H9 (cell line): ENCODE measurements at regions not wholly inside any gene's neighbourhood (a gene's known extent, or its start where the extent isn't known, plus 50 kb on each side); places are given as distances from the start of the nearest gene placed in this dataset.

Experiments used
- DNase-seq: peaks from one replicate; pipeline ENCODE4 v3.0.0-alpha.2; 2017
- H2AFZ ChIP-seq: one replicate; pipeline ENCODE4 v1.6.1; 2013; ENCODE audit warnings: mild to moderate bottlenecking, low read length, control low read depth, moderate library complexity
- H2AK5ac ChIP-seq: 2 replicates; pipeline ENCODE4 v1.6.1; 2013; ENCODE audit warnings: low read length, control low read depth, mixed read lengths; ENCODE audit not compliant: insufficient read length
- H2BK120ac ChIP-seq: one replicate; pipeline ENCODE4 v1.6.1; 2013; ENCODE audit warnings: low read depth, mild to moderate bottlenecking, low read length, control low read depth, inconsistent platforms; ENCODE audit not compliant: poor library complexity, severe bottlenecking
- H2BK12ac ChIP-seq: 2 replicates; pipeline ENCODE4 v1.6.1; 2013; ENCODE audit warnings: low read length, control low read depth, mixed read lengths, low read depth; ENCODE audit not compliant: insufficient read length
- H2BK15ac ChIP-seq: 2 replicates; pipeline ENCODE4 v1.6.1; 2013; ENCODE audit warnings: low read depth, low read length, control low read depth
- H2BK20ac ChIP-seq: one replicate; pipeline ENCODE4 v1.6.1; 2013; ENCODE audit warnings: low read depth, mild to moderate bottlenecking, low read length, control low read depth, inconsistent platforms; ENCODE audit not compliant: poor library complexity, severe bottlenecking
- H2BK5ac ChIP-seq: 2 replicates; pipeline ENCODE4 v1.6.1; 2013; ENCODE audit warnings: low read length, control low read depth, mixed read lengths; ENCODE audit not compliant: insufficient read length
- H3K14ac ChIP-seq: 2 replicates; pipeline ENCODE4 v1.6.1; 2013; ENCODE audit warnings: low read length, control low read depth; ENCODE audit not compliant: insufficient read depth
- H3K18ac ChIP-seq: 2 replicates; pipeline ENCODE4 v1.6.1; 2013; ENCODE audit warnings: low read depth, mild to moderate bottlenecking, mixed read lengths, low read length, control low read depth; ENCODE audit not compliant: insufficient read length
- H3K23ac ChIP-seq: 2 replicates; pipeline ENCODE4 v1.6.1; 2013; ENCODE audit warnings: low read length, control low read depth, mixed read lengths, low read depth; ENCODE audit not compliant: insufficient read length
- H3K23me2 ChIP-seq: 2 replicates; pipeline ENCODE4 v1.6.1; 2013; ENCODE audit warnings: low read depth, mild to moderate bottlenecking, mixed read lengths, low read length, control low read depth; ENCODE audit not compliant: insufficient read length, poor library complexity, severe bottlenecking
- H3K27ac ChIP-seq: 2 replicates; pipeline ENCODE4 v1.5.1; 2013; ENCODE audit warnings: low read length, control low read depth, mixed read lengths, low read depth; ENCODE audit not compliant: insufficient read length
- H3K27me3 ChIP-seq: 2 replicates; pipeline ENCODE4 v1.6.1; 2013; ENCODE audit warnings: low read length, control low read depth, inconsistent platforms; ENCODE audit not compliant: insufficient read depth
- H3K4ac ChIP-seq: 2 replicates; pipeline ENCODE4 v1.6.1; 2013; ENCODE audit warnings: low read depth, mild to moderate bottlenecking, control low read depth, inconsistent platforms, low read length, moderate library complexity
- H3K4me1 ChIP-seq: 2 replicates; pipeline ENCODE4 v1.6.1; 2013; ENCODE audit warnings: low read length, control low read depth, inconsistent platforms; ENCODE audit not compliant: insufficient read depth
- H3K4me2 ChIP-seq: 2 replicates; pipeline ENCODE4 v1.6.1; 2013; ENCODE audit warnings: low read length, control low read depth, mixed read lengths; ENCODE audit not compliant: insufficient read length, insufficient read depth
- H3K56ac ChIP-seq: 2 replicates; pipeline ENCODE4 v1.6.1; 2013; ENCODE audit warnings: low read depth, mild to moderate bottlenecking, mixed read lengths, low read length, control low read depth; ENCODE audit not compliant: insufficient read length
- H3K79me1 ChIP-seq: 2 replicates; pipeline ENCODE4 v1.6.1; 2013; ENCODE audit warnings: low read depth, mild to moderate bottlenecking, moderate library complexity, low read length, control low read depth, inconsistent platforms; ENCODE audit not compliant: insufficient read depth, poor library complexity, severe bottlenecking
- H3K79me2 ChIP-seq: 2 replicates; pipeline ENCODE4 v1.6.1; 2013; ENCODE audit warnings: low read length, control low read depth, inconsistent platforms; ENCODE audit not compliant: insufficient read depth
- H3K9ac ChIP-seq: 2 replicates; pipeline ENCODE4 v1.6.1; 2013; ENCODE audit warnings: low read length, control low read depth, mixed read lengths; ENCODE audit not compliant: insufficient read length; ENCODE audit errors: extremely low read depth
- H3K9me3 ChIP-seq: one replicate; pipeline ENCODE4 v1.6.1; 2013; ENCODE audit warnings: low read depth, low read length, inconsistent platforms; ENCODE audit not compliant: control insufficient read depth
- H3T11ph ChIP-seq: one replicate; pipeline ENCODE4 v1.6.1; 2013; ENCODE audit warnings: mild to moderate bottlenecking, low read length, control low read depth, inconsistent platforms
- H4K20me1 ChIP-seq: one replicate; pipeline ENCODE4 v1.6.1; 2013; ENCODE audit not compliant: control insufficient read depth, insufficient read length, insufficient read depth
- H4K5ac ChIP-seq: 2 replicates; pipeline ENCODE4 v1.6.1; 2013; ENCODE audit warnings: low read depth, mild to moderate bottlenecking, mixed read lengths, low read length, control low read depth; ENCODE audit not compliant: insufficient read length
- H4K8ac ChIP-seq: replicated peaks from 2 replicates; pipeline ENCODE4 v1.6.1; 2013; ENCODE audit warnings: low read length, control low read depth, mixed read lengths, low read depth; ENCODE audit not compliant: insufficient read length
- H4K91ac ChIP-seq: 2 replicates; pipeline ENCODE4 v1.6.1; 2013; ENCODE audit warnings: low read depth, mild to moderate bottlenecking, moderate library complexity, mixed read lengths, low read length, control low read depth; ENCODE audit not compliant: insufficient read length
- H3K27ac Mint-ChIP-seq, 3 experiments: 2 replicates in 2 of 3; 3 replicates in 1 of 3; pipeline ENCODE4 v1.8.0; 2020 to 2021; ENCODE audit warnings: mixed read lengths in 3 of 3, mild to moderate bottlenecking in 1 of 3, moderate library complexity in 1 of 3
- H3K27me3 Mint-ChIP-seq: 2 replicates; pipeline ENCODE4 v1.8.0; 2021; ENCODE audit warnings: low read depth, mild to moderate bottlenecking, moderate library complexity, mixed read lengths
- H3K36me3 Mint-ChIP-seq, 3 experiments: 2 replicates in 2 of 3; 3 replicates in 1 of 3; pipeline ENCODE4 v1.8.0; 2020 to 2021; ENCODE audit warnings: low read depth in 3 of 3, mixed read lengths in 3 of 3; ENCODE audit not compliant: insufficient read depth in 1 of 3
- H3K4me1 Mint-ChIP-seq, 2 experiments: 2 replicates each; pipeline ENCODE4 v1.8.0; 2020; ENCODE audit warnings: mixed read lengths in 2 of 2
- H3K4me3 Mint-ChIP-seq, 2 experiments: 2 replicates in 1 of 2; 3 replicates in 1 of 2; pipeline ENCODE4 v1.8.0; 2020 to 2021; ENCODE audit warnings: mild to moderate bottlenecking in 2 of 2, mixed read lengths in 2 of 2, moderate library complexity in 1 of 2
- H3K9me3 Mint-ChIP-seq, 2 experiments: 2 replicates in 1 of 2; 3 replicates in 1 of 2; pipeline ENCODE4 v1.8.0; 2020; ENCODE audit warnings: mild to moderate bottlenecking in 2 of 2, mixed read lengths in 2 of 2, moderate library complexity in 1 of 2
- WGBS: extraction: QIAGEN DNeasy Blood & Tissue Kit; methylation state at CpG from one replicate; pipeline ENCODE4 v1.1.7; 2013; ENCODE audit warnings: missing lambda C conversion rate, low lambda C conversion rate, mixed read lengths; ENCODE audit not compliant: insufficient read length; ENCODE audit errors: extremely low coverage; 5-methylcytosine and 5-hydroxymethylcytosine counted together
- TF ChIP-seq, protein P1 (sequence below): fragments of 200-600 bp; sonication (generic); conservative IDR thresholded peaks from 3 replicates; pipeline ENCODE4 v1.8.0; 2021; ENCODE audit warnings: antibody characterized with exemption, mild to moderate bottlenecking

DNA sequence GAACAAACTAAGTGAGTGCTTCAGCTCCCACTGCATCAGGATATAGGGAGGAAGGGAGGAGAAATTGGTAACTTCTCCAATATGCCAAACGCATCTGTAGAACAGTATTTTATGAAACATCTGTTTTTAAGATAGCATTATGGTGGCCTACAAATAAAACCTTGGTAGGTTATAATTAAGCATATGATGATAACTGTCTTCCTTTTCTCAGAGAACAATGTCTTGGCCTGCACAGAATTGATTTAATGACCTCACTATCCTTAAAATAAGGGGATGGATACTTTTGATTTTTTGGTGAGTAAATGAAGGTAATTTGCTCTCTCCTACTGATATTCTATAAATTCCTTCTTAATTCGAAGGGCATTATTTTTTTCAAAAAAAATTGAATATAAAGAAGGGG, 451.5 kb upstream of the TGFBR2 start:
- no peak overlapping the region for H4K8ac ChIP-seq
- no peaks in the 10 kb centered on the region; the same call in 1 of the 2 replicates for H3K27me3 Mint-ChIP-seq
- no peak overlapping the region for H3K9ac ChIP-seq

More for the DNA sequence above, 451.5 kb upstream of the TGFBR2 start:
- no peak overlapping the region for H3T11ph ChIP-seq
- no peaks in the 10 kb centered on the region for H3K9me3 ChIP-seq
- H3K4me1 ChIP-seq: no peaks in the 10 kb centered on the region
- no peak overlapping the region for H3K14ac ChIP-seq
- H4K5ac ChIP-seq: no peak overlapping the region
- no peak overlapping the region for H3K18ac ChIP-seq
- Mint-ChIP-seq H3K27ac (no peak overlapping the region), H3K4me3 (no peak overlapping the region), H3K9me3 (no peaks in the 10 kb centered on the region), H3K36me3 (no peaks in the 10 kb centered on the region), H3K4me1 (no peaks in the 10 kb centered on the region)
- no peak overlapping the region for H4K91ac ChIP-seq
- H3K27ac ChIP-seq: no peak overlapping the region
- no peaks in the 10 kb centered on the region for H3K79me1 ChIP-seq
- DNase-seq: no peak
- H4K20me1 ChIP-seq: no peaks in the 10 kb centered on the region
- H2BK15ac ChIP-seq: no peak overlapping the region
- H3K23me2 ChIP-seq: no peaks in the 10 kb centered on the region
- H3K27me3 ChIP-seq: no peaks in the 10 kb centered on the region
- H2BK12ac ChIP-seq: no peak overlapping the region
- WGBS: no CpG with 5 or more reads among the region's 2 CpGs
- no peaks in the 10 kb centered on the region for H3K79me2 ChIP-seq
- no peak overlapping the region for H3K4me2 ChIP-seq
- TF ChIP-seq, protein P1, sequence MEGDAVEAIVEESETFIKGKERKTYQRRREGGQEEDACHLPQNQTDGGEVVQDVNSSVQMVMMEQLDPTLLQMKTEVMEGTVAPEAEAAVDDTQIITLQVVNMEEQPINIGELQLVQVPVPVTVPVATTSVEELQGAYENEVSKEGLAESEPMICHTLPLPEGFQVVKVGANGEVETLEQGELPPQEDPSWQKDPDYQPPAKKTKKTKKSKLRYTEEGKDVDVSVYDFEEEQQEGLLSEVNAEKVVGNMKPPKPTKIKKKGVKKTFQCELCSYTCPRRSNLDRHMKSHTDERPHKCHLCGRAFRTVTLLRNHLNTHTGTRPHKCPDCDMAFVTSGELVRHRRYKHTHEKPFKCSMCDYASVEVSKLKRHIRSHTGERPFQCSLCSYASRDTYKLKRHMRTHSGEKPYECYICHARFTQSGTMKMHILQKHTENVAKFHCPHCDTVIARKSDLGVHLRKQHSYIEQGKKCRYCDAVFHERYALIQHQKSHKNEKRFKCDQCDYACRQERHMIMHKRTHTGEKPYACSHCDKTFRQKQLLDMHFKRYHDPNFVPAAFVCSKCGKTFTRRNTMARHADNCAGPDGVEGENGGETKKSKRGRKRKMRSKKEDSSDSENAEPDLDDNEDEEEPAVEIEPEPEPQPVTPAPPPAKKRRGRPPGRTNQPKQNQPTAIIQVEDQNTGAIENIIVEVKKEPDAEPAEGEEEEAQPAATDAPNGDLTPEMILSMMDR: no peak
- H2BK5ac ChIP-seq: no peak overlapping the region
- H2BK20ac ChIP-seq: no peak overlapping the region
- no peak overlapping the region for H2BK120ac ChIP-seq
- no peak overlapping the region for H3K56ac ChIP-seq
- no peak overlapping the region for H2AFZ ChIP-seq
- no peak overlapping the region for H3K4ac ChIP-seq
- H3K23ac ChIP-seq: no peak overlapping the region
- no peak overlapping the region for H2AK5ac ChIP-seq
